H9 (cell line): ENCODE measurements at regions not wholly inside any gene's neighbourhood (a gene's known extent, or its start where the extent isn't known, plus 50 kb on each side); places are given as distances from the start of the nearest gene placed in this dataset.

ENCODE experiments used
- DNase-seq: peaks from one replicate; pipeline ENCODE4 v3.0.0-alpha.2; 2017
- H2AFZ ChIP-seq: one replicate; pipeline ENCODE4 v1.6.1; 2013; ENCODE audit warnings: mild to moderate bottlenecking, low read length, control low read depth, moderate library complexity
- H2AK5ac ChIP-seq: 2 replicates; pipeline ENCODE4 v1.6.1; 2013; ENCODE audit warnings: low read length, control low read depth, mixed read lengths; ENCODE audit not compliant: insufficient read length
- H2BK120ac ChIP-seq: one replicate; pipeline ENCODE4 v1.6.1; 2013; ENCODE audit warnings: low read depth, mild to moderate bottlenecking, low read length, control low read depth, inconsistent platforms; ENCODE audit not compliant: poor library complexity, severe bottlenecking
- H2BK12ac ChIP-seq: 2 replicates; pipeline ENCODE4 v1.6.1; 2013; ENCODE audit warnings: low read length, control low read depth, mixed read lengths, low read depth; ENCODE audit not compliant: insufficient read length
- H2BK15ac ChIP-seq: 2 replicates; pipeline ENCODE4 v1.6.1; 2013; ENCODE audit warnings: low read depth, low read length, control low read depth
- H2BK20ac ChIP-seq: one replicate; pipeline ENCODE4 v1.6.1; 2013; ENCODE audit warnings: low read depth, mild to moderate bottlenecking, low read length, control low read depth, inconsistent platforms; ENCODE audit not compliant: poor library complexity, severe bottlenecking
- H2BK5ac ChIP-seq: 2 replicates; pipeline ENCODE4 v1.6.1; 2013; ENCODE audit warnings: low read length, control low read depth, mixed read lengths; ENCODE audit not compliant: insufficient read length
- H3K14ac ChIP-seq: 2 replicates; pipeline ENCODE4 v1.6.1; 2013; ENCODE audit warnings: low read length, control low read depth; ENCODE audit not compliant: insufficient read depth
- H3K18ac ChIP-seq: 2 replicates; pipeline ENCODE4 v1.6.1; 2013; ENCODE audit warnings: low read depth, mild to moderate bottlenecking, mixed read lengths, low read length, control low read depth; ENCODE audit not compliant: insufficient read length
- H3K23ac ChIP-seq: 2 replicates; pipeline ENCODE4 v1.6.1; 2013; ENCODE audit warnings: low read length, control low read depth, mixed read lengths, low read depth; ENCODE audit not compliant: insufficient read length
- H3K23me2 ChIP-seq: 2 replicates; pipeline ENCODE4 v1.6.1; 2013; ENCODE audit warnings: low read depth, mild to moderate bottlenecking, mixed read lengths, low read length, control low read depth; ENCODE audit not compliant: insufficient read length, poor library complexity, severe bottlenecking
- H3K27ac ChIP-seq: 2 replicates; pipeline ENCODE4 v1.5.1; 2013; ENCODE audit warnings: low read length, control low read depth, mixed read lengths, low read depth; ENCODE audit not compliant: insufficient read length
- H3K27me3 ChIP-seq: 2 replicates; pipeline ENCODE4 v1.6.1; 2013; ENCODE audit warnings: low read length, control low read depth, inconsistent platforms; ENCODE audit not compliant: insufficient read depth
- H3K4ac ChIP-seq: 2 replicates; pipeline ENCODE4 v1.6.1; 2013; ENCODE audit warnings: low read depth, mild to moderate bottlenecking, control low read depth, inconsistent platforms, low read length, moderate library complexity
- H3K4me1 ChIP-seq: 2 replicates; pipeline ENCODE4 v1.6.1; 2013; ENCODE audit warnings: low read length, control low read depth, inconsistent platforms; ENCODE audit not compliant: insufficient read depth
- H3K4me2 ChIP-seq: 2 replicates; pipeline ENCODE4 v1.6.1; 2013; ENCODE audit warnings: low read length, control low read depth, mixed read lengths; ENCODE audit not compliant: insufficient read length, insufficient read depth
- H3K56ac ChIP-seq: 2 replicates; pipeline ENCODE4 v1.6.1; 2013; ENCODE audit warnings: low read depth, mild to moderate bottlenecking, mixed read lengths, low read length, control low read depth; ENCODE audit not compliant: insufficient read length
- H3K79me1 ChIP-seq: 2 replicates; pipeline ENCODE4 v1.6.1; 2013; ENCODE audit warnings: low read depth, mild to moderate bottlenecking, moderate library complexity, low read length, control low read depth, inconsistent platforms; ENCODE audit not compliant: insufficient read depth, poor library complexity, severe bottlenecking
- H3K79me2 ChIP-seq: 2 replicates; pipeline ENCODE4 v1.6.1; 2013; ENCODE audit warnings: low read length, control low read depth, inconsistent platforms; ENCODE audit not compliant: insufficient read depth
- H3K9ac ChIP-seq: 2 replicates; pipeline ENCODE4 v1.6.1; 2013; ENCODE audit warnings: low read length, control low read depth, mixed read lengths; ENCODE audit not compliant: insufficient read length; ENCODE audit errors: extremely low read depth
- H3K9me3 ChIP-seq: one replicate; pipeline ENCODE4 v1.6.1; 2013; ENCODE audit warnings: low read depth, low read length, inconsistent platforms; ENCODE audit not compliant: control insufficient read depth
- H3T11ph ChIP-seq: one replicate; pipeline ENCODE4 v1.6.1; 2013; ENCODE audit warnings: mild to moderate bottlenecking, low read length, control low read depth, inconsistent platforms
- H4K20me1 ChIP-seq: one replicate; pipeline ENCODE4 v1.6.1; 2013; ENCODE audit not compliant: control insufficient read depth, insufficient read length, insufficient read depth
- H4K5ac ChIP-seq: 2 replicates; pipeline ENCODE4 v1.6.1; 2013; ENCODE audit warnings: low read depth, mild to moderate bottlenecking, mixed read lengths, low read length, control low read depth; ENCODE audit not compliant: insufficient read length
- H4K8ac ChIP-seq: replicated peaks from 2 replicates; pipeline ENCODE4 v1.6.1; 2013; ENCODE audit warnings: low read length, control low read depth, mixed read lengths, low read depth; ENCODE audit not compliant: insufficient read length
- H4K91ac ChIP-seq: 2 replicates; pipeline ENCODE4 v1.6.1; 2013; ENCODE audit warnings: low read depth, mild to moderate bottlenecking, moderate library complexity, mixed read lengths, low read length, control low read depth; ENCODE audit not compliant: insufficient read length
- H3K27ac Mint-ChIP-seq, 3 experiments: 2 replicates in 2 of 3; 3 replicates in 1 of 3; pipeline ENCODE4 v1.8.0; 2020 to 2021; ENCODE audit warnings: mixed read lengths in 3 of 3, mild to moderate bottlenecking in 1 of 3, moderate library complexity in 1 of 3
- H3K27me3 Mint-ChIP-seq: 2 replicates; pipeline ENCODE4 v1.8.0; 2021; ENCODE audit warnings: low read depth, mild to moderate bottlenecking, moderate library complexity, mixed read lengths
- H3K36me3 Mint-ChIP-seq, 3 experiments: 2 replicates in 2 of 3; 3 replicates in 1 of 3; pipeline ENCODE4 v1.8.0; 2020 to 2021; ENCODE audit warnings: low read depth in 3 of 3, mixed read lengths in 3 of 3; ENCODE audit not compliant: insufficient read depth in 1 of 3
- H3K4me1 Mint-ChIP-seq, 2 experiments: 2 replicates each; pipeline ENCODE4 v1.8.0; 2020; ENCODE audit warnings: mixed read lengths in 2 of 2
- H3K4me3 Mint-ChIP-seq, 2 experiments: 2 replicates in 1 of 2; 3 replicates in 1 of 2; pipeline ENCODE4 v1.8.0; 2020 to 2021; ENCODE audit warnings: mild to moderate bottlenecking in 2 of 2, mixed read lengths in 2 of 2, moderate library complexity in 1 of 2
- H3K9me3 Mint-ChIP-seq, 2 experiments: 2 replicates in 1 of 2; 3 replicates in 1 of 2; pipeline ENCODE4 v1.8.0; 2020; ENCODE audit warnings: mild to moderate bottlenecking in 2 of 2, mixed read lengths in 2 of 2, moderate library complexity in 1 of 2
- CTCF ChIP-seq: fragments of 200-600 bp; sonication (generic); conservative IDR thresholded peaks from 3 replicates; pipeline ENCODE4 v1.8.0; 2021; ENCODE audit warnings: antibody characterized with exemption, mild to moderate bottlenecking
- WGBS: extraction: QIAGEN DNeasy Blood & Tissue Kit; methylation state at CpG from one replicate; pipeline ENCODE4 v1.1.7; 2013; ENCODE audit warnings: missing lambda C conversion rate, low lambda C conversion rate, mixed read lengths; ENCODE audit not compliant: insufficient read length; ENCODE audit errors: extremely low coverage; 5-methylcytosine and 5-hydroxymethylcytosine counted together

GRCh38 chr1:87568005-87568404 lies 239.3 kb downstream of the LMO4 start:
- Histone ChIP-seq H3K4me1 (no peaks in the 10 kb centered on the region), H3K23me2 (no peaks in the 10 kb centered on the region), H3K4me2 (no peak overlapping the region), H2BK20ac (no peak overlapping the region), H3K18ac (no peak overlapping the region), H3T11ph (no peak overlapping the region), H3K23ac (no peak overlapping the region), H2AK5ac (no peak overlapping the region), H3K27ac (no peak overlapping the region), H3K14ac (no peak overlapping the region), H3K9me3 (no peaks in the 10 kb centered on the region), H3K79me2 (no peaks in the 10 kb centered on the region), H3K56ac (no peak overlapping the region), H2BK5ac (no peak overlapping the region), H4K5ac (no peak overlapping the region), H2BK15ac (no peak overlapping the region), H4K20me1 (no peaks in the 10 kb centered on the region), H3K79me1 (no peaks in the 10 kb centered on the region), H3K9ac (no peak overlapping the region), H2AFZ (no peak overlapping the region), H2BK120ac (no peak overlapping the region), H4K91ac (no peak overlapping the region), H3K27me3 (no peaks in the 10 kb centered on the region), H4K8ac (no peak overlapping the region), H2BK12ac (no peak overlapping the region), H3K4ac (no peak overlapping the region)
- no peak overlapping the region for H3K27ac Mint-ChIP-seq
- no peaks in the 10 kb centered on the region for H3K9me3 Mint-ChIP-seq
- no peaks in the 10 kb centered on the region for H3K27me3 Mint-ChIP-seq
- no peak for DNase-seq
- no CpG with 5 or more reads among the region's 4 CpGs for WGBS
- no peak for TF ChIP-seq CTCF
- H3K36me3 Mint-ChIP-seq: no peaks in the 10 kb centered on the region
- H3K4me3 Mint-ChIP-seq: no peak overlapping the region
- no peaks in the 10 kb centered on the region for H3K4me1 Mint-ChIP-seq
